IPS-18a (cell line): ENCODE measurements at regions not wholly inside any gene's neighbourhood (a gene's known extent, or its start where the extent isn't known, plus 50 kb on each side); places are given as distances from the start of the nearest gene placed in this dataset.

Experiments
- H3K27ac ChIP-seq: one replicate; pipeline ENCODE4 v1.5.1; 2013; ENCODE audit warnings: low read length
- H3K27me3 ChIP-seq: one replicate; pipeline ENCODE4 v1.6.1; 2013; ENCODE audit warnings: mild to moderate bottlenecking, low read length; ENCODE audit not compliant: control insufficient read depth, insufficient read depth
- H3K36me3 ChIP-seq: one replicate; pipeline ENCODE4 v1.6.1; 2013; ENCODE audit warnings: low read depth, low read length; ENCODE audit not compliant: control insufficient read depth
- H3K4me1 ChIP-seq: one replicate; pipeline ENCODE4 v1.6.1; 2013; ENCODE audit warnings: low read depth, low read length; ENCODE audit not compliant: control insufficient read depth
- H3K4me3 ChIP-seq: one replicate; pipeline ENCODE4 v1.5.1; 2013; ENCODE audit warnings: low read length
- H3K9ac ChIP-seq: one replicate; pipeline ENCODE4 v1.6.1; 2013; ENCODE audit warnings: mild to moderate bottlenecking, low read length, moderate library complexity
- H3K9me3 ChIP-seq: one replicate; pipeline ENCODE4 v1.6.1; 2013; ENCODE audit warnings: low read depth, low read length; ENCODE audit not compliant: control insufficient read depth

DNA sequence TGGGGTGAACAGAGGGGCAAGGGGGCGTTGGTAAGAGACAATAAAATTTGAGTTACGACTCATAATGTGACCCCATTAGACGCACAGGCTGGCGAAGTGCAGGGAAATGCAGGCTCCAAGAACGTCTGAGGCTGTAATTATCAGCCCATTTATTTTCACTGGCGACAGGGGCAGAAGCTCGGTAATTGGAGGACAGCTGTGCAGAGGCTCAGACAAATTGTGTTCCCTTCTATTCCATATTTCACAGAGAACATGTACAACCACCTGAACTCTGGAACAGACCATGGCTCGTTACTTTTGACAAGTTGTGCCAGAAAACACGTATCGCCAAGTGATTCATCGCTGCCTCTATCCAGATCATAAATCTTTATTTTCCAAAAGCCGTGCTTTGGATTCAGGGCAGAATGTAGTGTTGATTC lies 137.3 kb upstream of the FRMD4A start:
- H3K27me3 ChIP-seq = no peaks in the 10 kb centered on the region
- no peaks in the 10 kb centered on the region for H3K4me1 ChIP-seq
- no peaks in the 10 kb centered on the region for H3K36me3 ChIP-seq
- H3K9ac ChIP-seq = no peak overlapping the region
- H3K4me3 ChIP-seq = no peak overlapping the region
- no peak overlapping the region for H3K27ac ChIP-seq
- no peaks in the 10 kb centered on the region for H3K9me3 ChIP-seq

DNA sequence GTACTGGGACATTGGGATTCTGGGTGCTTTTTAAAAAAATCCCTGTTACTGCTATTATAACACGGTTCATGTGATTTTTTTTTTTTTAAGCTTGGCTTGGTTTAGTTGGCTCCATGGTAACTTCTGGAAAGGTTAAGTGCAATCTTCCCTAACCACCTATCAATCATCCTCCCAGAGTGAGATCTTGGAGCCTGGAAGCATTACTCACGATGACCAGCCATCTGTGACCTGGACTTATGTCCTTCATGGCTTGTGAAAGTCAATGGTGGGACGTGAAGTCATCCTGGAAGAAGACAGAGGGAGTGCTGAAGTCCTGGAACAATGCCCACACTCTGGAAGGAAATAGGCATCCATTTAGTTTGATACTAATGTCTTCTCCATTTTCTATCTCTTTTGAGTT lies 135.5 kb upstream of the FRMD4A start:
- Histone ChIP-seq H3K4me1 (no peaks in the 10 kb centered on the region), H3K9ac (no peak overlapping the region), H3K27me3 (no peaks in the 10 kb centered on the region), H3K4me3 (no peak overlapping the region), H3K9me3 (no peaks in the 10 kb centered on the region), H3K36me3 (no peaks in the 10 kb centered on the region), H3K27ac (no peak overlapping the region)

DNA sequence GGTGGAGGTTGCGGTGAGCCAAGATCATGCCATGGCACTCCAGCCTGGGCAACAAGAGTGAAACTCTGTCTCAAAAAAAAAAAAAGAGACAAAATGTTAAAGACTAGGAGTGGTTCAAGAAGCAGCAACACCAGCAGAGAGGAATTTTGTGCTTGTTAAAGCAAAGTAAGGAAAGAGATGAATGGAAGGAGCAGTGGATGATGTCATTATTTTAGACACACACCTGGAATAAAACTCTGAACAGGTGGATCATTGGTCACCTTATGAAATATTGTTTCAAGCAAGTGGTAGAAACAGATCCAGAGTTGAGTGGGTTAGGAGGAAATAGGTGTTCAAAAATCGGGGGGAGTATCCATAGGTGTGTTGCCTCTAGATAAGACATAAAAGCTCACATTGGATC lies 129.7 kb upstream of the FRMD4A start:
- Histone ChIP-seq H3K9me3 (no peaks in the 10 kb centered on the region), H3K4me3 (no peak overlapping the region), H3K4me1 (no peaks in the 10 kb centered on the region), H3K9ac (no peak overlapping the region), H3K27ac (no peak overlapping the region), H3K27me3 (no peaks in the 10 kb centered on the region), H3K36me3 (no peaks in the 10 kb centered on the region)

DNA sequence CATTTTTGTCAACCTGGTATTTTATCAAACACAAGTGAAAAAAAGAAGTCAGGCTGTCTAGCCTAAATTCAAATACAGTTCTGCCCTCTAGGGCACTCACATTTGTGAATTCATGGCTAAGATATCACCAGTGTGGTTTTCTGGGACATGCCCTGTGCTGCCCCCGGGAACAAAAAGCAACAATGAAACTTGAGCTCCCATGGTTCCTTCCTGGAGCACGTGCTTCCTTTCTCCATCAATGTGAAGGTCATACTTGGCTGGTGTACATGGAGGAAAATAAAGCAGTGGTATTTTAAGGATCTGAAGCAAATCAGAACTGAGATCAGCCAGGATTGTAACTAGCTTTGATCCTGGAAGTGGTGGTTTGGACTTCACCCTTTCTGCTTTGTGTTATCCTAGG lies 128.9 kb upstream of the FRMD4A start:
- H3K27ac ChIP-seq = no peak overlapping the region
- H3K4me3 ChIP-seq = no peak overlapping the region
- no peaks in the 10 kb centered on the region for H3K27me3 ChIP-seq
- H3K9ac ChIP-seq = no peak overlapping the region
- H3K36me3 ChIP-seq = no peaks in the 10 kb centered on the region
- no peaks in the 10 kb centered on the region for H3K9me3 ChIP-seq
- H3K4me1 ChIP-seq = no peaks in the 10 kb centered on the region

DNA sequence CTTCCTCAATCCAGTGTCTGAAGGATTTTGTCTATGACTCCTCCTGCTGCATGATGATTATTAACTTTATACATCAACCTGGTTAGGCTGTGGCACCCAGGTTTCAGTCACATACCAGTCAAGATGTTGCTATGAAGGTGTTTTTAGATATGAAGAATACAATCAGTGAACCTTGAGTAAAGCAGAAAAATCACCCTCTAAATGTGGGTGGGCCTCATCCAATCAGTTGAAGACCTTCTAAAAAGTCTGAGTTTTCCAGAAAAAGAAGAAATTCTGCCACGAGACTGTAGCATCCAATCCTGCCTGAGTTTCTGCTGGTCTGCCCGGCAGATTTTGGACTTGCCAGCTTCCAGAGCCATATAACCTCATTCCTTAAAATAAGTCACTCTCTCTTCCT lies 126.1 kb upstream of the FRMD4A start:
- H3K27ac ChIP-seq = no peak overlapping the region
- no peak overlapping the region for H3K4me3 ChIP-seq
- no peak overlapping the region for H3K9ac ChIP-seq
- H3K36me3 ChIP-seq = no peaks in the 10 kb centered on the region
- H3K27me3 ChIP-seq = no peaks in the 10 kb centered on the region
- no peaks in the 10 kb centered on the region for H3K4me1 ChIP-seq
- no peaks in the 10 kb centered on the region for H3K9me3 ChIP-seq

DNA sequence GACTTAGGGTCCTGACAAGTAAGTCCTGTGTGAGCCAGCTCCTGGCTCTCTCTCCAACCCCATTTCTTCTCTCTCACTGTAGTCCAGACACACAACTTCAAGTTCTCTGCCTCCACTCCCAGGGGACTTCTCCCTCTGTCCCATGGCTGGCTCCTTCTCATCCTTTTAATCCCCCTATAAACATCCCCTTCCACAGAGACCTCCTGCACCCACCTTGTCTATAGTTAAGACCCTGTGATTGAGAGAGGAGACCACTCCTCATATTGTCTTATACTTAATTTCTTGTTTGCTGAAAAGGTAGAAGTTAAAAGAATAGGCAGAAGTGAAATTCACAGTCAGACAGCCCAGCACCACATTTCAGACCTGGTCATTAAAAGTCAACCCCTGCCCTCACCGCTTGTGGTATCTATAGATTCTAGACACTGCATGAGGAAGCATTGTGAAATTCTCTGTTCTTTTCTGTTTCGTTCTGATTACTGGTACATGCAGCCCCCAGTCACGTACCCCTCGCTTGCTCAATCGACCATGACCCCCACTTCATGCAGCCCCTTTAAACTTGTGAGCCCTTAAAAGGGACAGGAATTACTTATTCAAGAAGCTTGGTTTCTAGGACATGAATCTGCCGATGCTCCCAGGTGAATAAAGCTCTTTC lies 125.6 kb upstream of the FRMD4A start:
- Histone ChIP-seq H3K9ac (no peak overlapping the region), H3K9me3 (no peaks in the 10 kb centered on the region), H3K27ac (no peak overlapping the region), H3K27me3 (no peaks in the 10 kb centered on the region), H3K4me3 (no peak overlapping the region), H3K4me1 (no peaks in the 10 kb centered on the region), H3K36me3 (no peaks in the 10 kb centered on the region)

DNA sequence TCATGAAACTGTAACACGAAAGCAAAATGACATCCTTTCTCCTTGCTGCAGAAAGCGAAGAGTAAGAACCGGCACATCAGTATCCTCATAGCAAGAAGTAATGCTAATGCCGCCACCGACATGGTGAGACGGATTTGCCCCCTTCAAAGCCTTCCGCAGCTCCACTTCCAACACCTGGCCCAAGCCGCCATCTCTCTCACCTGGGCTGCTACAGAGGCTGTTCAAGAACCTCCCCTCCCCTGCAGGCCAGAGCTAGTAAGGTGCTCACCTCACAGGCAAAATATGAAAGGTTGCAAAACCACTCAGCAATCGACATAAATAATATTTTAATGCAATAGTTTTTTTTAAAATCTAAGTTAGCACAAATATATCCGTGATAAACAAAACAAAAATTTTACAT lies 123.9 kb upstream of the FRMD4A start:
- H3K9ac ChIP-seq = no peak overlapping the region

DNA sequence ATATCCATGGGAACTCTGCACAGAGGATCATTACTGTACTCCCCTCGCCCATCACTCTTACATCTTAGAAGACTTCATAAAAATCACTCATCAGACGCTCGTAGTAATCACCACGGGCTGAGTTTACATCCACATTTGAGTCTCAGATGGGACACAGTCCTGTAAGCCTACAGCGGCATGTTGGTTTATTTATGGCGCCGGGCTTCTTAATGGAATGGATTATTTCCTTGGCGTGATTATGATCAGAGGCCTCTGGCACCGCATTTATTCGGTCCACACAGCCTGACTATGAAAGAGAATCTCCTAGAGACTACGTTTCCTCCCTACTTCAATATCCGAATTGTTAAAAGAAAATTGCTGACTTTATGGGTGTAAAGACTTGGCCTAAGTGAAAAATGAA lies 123.5 kb upstream of the FRMD4A start:
- Histone ChIP-seq H3K4me1 (no peaks in the 10 kb centered on the region), H3K36me3 (no peaks in the 10 kb centered on the region), H3K9ac (no peak overlapping the region), H3K27ac (no peak overlapping the region), H3K27me3 (no peaks in the 10 kb centered on the region), H3K4me3 (no peak overlapping the region), H3K9me3 (no peaks in the 10 kb centered on the region)

More for the DNA sequence above, 123.9 kb upstream of the FRMD4A start:
- H3K4me3 ChIP-seq = no peak overlapping the region
- no peaks in the 10 kb centered on the region for H3K4me1 ChIP-seq
- no peaks in the 10 kb centered on the region for H3K9me3 ChIP-seq
- H3K27me3 ChIP-seq = no peaks in the 10 kb centered on the region
- H3K27ac ChIP-seq = no peak overlapping the region
- H3K36me3 ChIP-seq = no peaks in the 10 kb centered on the region

DNA sequence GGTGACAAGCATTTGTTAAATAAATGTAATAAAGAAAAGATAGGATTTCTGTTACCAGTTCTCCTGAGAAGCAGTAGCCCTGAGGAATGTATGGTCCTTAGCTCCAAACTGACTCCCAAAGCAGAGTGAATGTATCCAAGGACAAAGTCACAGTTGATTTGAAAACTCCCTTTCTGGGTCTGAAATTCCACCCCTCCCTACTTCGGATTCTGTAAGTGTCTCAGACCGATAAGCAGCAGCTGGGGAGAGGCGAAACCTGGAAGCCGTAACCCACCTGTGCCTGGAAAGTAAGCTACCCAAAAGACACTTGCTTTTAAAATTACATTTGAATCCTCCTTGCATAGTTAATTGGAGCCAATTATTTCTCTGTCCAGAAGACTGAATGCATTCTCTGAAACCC lies 122.9 kb upstream of the FRMD4A start:
- H3K4me3 ChIP-seq = no peak overlapping the region
- H3K27me3 ChIP-seq = no peaks in the 10 kb centered on the region
- H3K9me3 ChIP-seq = no peaks in the 10 kb centered on the region
- no peak overlapping the region for H3K27ac ChIP-seq
- H3K36me3 ChIP-seq = no peaks in the 10 kb centered on the region
- no peaks in the 10 kb centered on the region for H3K4me1 ChIP-seq
- no peak overlapping the region for H3K9ac ChIP-seq

DNA sequence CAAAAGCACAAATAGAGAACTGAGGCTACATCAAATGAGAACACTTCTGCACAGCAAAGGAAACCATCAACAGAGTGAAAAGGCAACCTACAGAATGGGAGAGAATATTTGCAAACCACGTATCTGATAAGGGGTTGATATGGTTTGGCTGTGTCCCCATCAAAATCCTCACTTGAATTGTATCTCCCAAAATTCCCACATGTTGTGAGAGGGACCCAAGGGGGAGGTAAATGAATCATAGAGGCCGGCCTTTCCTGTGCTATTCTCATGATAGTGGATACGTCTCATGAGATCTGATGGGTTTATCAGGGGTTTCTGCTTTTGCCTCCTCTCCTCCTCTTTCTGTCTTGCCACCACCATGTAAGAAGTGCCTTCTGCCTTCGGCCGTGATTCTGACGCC lies 120.6 kb upstream of the FRMD4A start:
- H3K4me3 ChIP-seq = no peak overlapping the region
- H3K9me3 ChIP-seq = no peaks in the 10 kb centered on the region
- no peaks in the 10 kb centered on the region for H3K36me3 ChIP-seq
- H3K27me3 ChIP-seq = no peaks in the 10 kb centered on the region
- no peak overlapping the region for H3K27ac ChIP-seq
- H3K4me1 ChIP-seq = no peaks in the 10 kb centered on the region
- H3K9ac ChIP-seq = no peak overlapping the region

DNA sequence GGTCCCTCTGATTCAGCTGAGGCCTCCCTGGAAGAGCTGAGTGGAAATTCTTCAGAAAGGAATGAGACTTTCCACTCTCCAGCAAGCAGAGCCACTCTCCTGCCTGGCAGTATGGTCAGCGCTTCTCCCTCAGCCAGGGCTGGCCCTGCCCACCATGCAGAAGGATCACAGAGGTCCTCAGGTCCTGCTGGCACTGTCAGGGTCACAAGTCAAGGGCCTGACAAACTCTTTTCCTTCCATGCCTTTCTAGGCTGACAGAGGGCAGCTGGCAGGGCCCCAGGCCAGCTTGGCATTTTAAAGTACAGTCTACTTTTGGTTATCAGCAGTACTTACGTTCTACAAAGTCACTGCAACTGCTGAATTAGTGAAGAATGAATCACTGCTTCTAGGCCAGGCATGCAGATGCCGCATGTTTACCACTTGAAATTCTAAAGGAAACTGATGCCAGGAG lies 119.3 kb upstream of the FRMD4A start:
- H3K27ac ChIP-seq = no peak overlapping the region
- H3K4me1 ChIP-seq = no peaks in the 10 kb centered on the region
- no peaks in the 10 kb centered on the region for H3K36me3 ChIP-seq
- H3K4me3 ChIP-seq = no peak overlapping the region
- no peaks in the 10 kb centered on the region for H3K27me3 ChIP-seq
- no peaks in the 10 kb centered on the region for H3K9me3 ChIP-seq
- no peak overlapping the region for H3K9ac ChIP-seq

DNA sequence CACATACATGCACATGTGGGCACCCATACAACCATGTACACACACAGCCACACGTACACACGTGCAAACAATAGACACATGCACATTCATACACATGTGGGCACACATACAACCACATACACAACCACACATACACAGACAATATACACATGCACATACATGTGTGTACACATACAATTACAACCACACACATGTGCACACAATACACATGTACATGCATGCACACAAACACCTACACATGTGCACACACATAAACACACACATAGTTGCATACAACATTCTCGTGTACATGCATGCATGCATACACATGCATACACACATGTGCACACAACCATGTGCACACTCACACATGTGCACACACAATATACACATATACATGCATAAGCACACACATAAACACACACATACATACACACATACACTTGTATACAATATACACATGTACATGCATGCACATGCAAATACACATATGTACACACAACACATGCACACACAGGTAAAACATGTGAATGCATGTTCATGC lies 118.6 kb upstream of the FRMD4A start:
- Histone ChIP-seq H3K27me3 (no peaks in the 10 kb centered on the region), H3K27ac (no peak overlapping the region), H3K36me3 (no peaks in the 10 kb centered on the region), H3K9ac (no peak overlapping the region), H3K4me1 (no peaks in the 10 kb centered on the region), H3K9me3 (no peaks in the 10 kb centered on the region), H3K4me3 (no peak overlapping the region)
